ENCODE measurements at regions not wholly inside any gene's neighbourhood (a gene's known extent, or its start where the extent isn't known, plus 50 kb on each side); places are given as distances from the start of the nearest gene placed in this dataset.
"Not testable (repeated sequence)": the region's sequence is repeated elsewhere in the genome, so short reads cannot be mapped to it uniquely, and the experiment has no call there.

- DNase-seq: peak; percentile 1
Observed at GRCh38 chr6:144662812-144663365, 377.8 kb downstream of the UTRN start.

- DNase-seq: no peak
Observed at GRCh38 chr6:144664281-144664680, 379.1 kb downstream of the UTRN start.

- DNase-seq: no peak
Observed at GRCh38 chr6:144664947-144665346, 379.8 kb downstream of the UTRN start.

- no peak for DNase-seq
Observed at GRCh38 chr6:144665932-144666450, 380.9 kb downstream of the UTRN start.

GRCh38 chr6:144666781-144667180, 381.6 kb downstream of the UTRN start:
- no peak for DNase-seq

- DNase-seq: no peak
Observed at GRCh38 chr6:144667532-144668503, 382.7 kb downstream of the UTRN start.

- not testable (repeated sequence) for DNase-seq
Observed at GRCh38 chr6:144670259-144670658, 385.1 kb downstream of the UTRN start.

- DNase-seq: no peak
Observed at GRCh38 chr6:144673807-144674206, 388.7 kb downstream of the UTRN start.

- DNase-seq: no peak
Observed at GRCh38 chr6:144675231-144675861, 390.2 kb downstream of the UTRN start.

GRCh38 chr6:144676310-144676709, 391.2 kb downstream of the UTRN start:
- DNase-seq: not testable (repeated sequence)

- not testable (repeated sequence) for DNase-seq
Observed at GRCh38 chr6:144677263-144677662, 392.1 kb downstream of the UTRN start.

GRCh38 chr6:144678844-144679243, 393.7 kb downstream of the UTRN start:
- DNase-seq: no peak

- DNase-seq: no peak
Observed at GRCh38 chr6:144681334-144681733, 396.2 kb downstream of the UTRN start.

- DNase-seq: no peak
Observed at GRCh38 chr6:144683216-144684070, 398.3 kb downstream of the UTRN start.

GRCh38 chr6:144688713-144689112, 403.6 kb downstream of the UTRN start:
- DNase-seq: no peak

GRCh38 chr6:144689503-144690040, 404.4 kb downstream of the UTRN start:
- DNase-seq: no peak

GRCh38 chr6:144690133-144690532, 405.0 kb downstream of the UTRN start:
- DNase-seq: no peak

- no peak for DNase-seq
Observed at GRCh38 chr6:144690666-144691065, 405.5 kb downstream of the UTRN start.

- DNase-seq: not testable (repeated sequence)
Observed at GRCh38 chr6:144692050-144692449, 406.9 kb downstream of the UTRN start.

GRCh38 chr6:144695858-144696533, 410.9 kb downstream of the UTRN start:
- DNase-seq: no peak

- no peak for DNase-seq
Observed at GRCh38 chr6:144696610-144697368, 411.7 kb downstream of the UTRN start.
